ENCODE measurements at regions not wholly inside any gene's neighbourhood (a gene's known extent, or its start where the extent isn't known, plus 50 kb on each side); places are given as distances from the start of the nearest gene placed in this dataset.

DNA sequence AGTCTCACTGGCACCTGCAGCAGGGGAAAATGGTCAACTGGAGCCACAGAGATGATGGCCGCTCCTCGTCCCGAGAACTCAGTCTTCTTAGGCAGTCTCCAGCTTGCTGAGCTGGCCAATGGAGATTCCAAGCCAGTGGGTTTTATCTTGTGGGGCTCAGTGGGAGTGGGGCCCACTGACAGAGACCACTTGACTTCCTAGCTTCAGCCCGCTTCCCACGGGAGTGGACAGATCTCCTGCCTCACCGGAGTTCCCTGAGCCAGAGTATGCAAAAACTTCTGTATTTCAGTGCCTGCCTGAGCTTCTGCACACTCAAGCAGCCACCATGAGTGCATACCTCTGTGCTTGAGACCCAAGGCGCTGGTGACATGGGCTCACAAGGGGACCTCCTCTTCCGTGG lies 105.8 kb downstream of the ZWINT start:
- no TSS peak for BruUV-seq (replicated peaks)
- RAD21 ChIA-PET (ENCODE audit: unreplicated experiment) = interaction anchor here (0.7 kb wide), 1 partner anchor 256 kb away, joined by 3 read pairs; no protein-coding TSS in a partner anchor
- H3K79me2 ChIP-seq (ENCODE audit: control insufficient read depth, insufficient read depth, low read length) = no peaks in the 10 kb centered on the region
- DNase-seq (ENCODE audit: low read depth, low spot score) (no peak), ATAC-seq (no peak), FAIRE-seq (no peak)
- H3K27ac ChIP-seq (ENCODE audit: control insufficient read depth, insufficient read depth) = no peak overlapping the region
- POLR2A ChIA-PET = no interaction called here
- H3K9ac ChIP-seq (ENCODE audit: control insufficient read depth, insufficient read depth, low read length) = no peak overlapping the region
- WGBS (ENCODE audit: insufficient coverage, insufficient replicate concordance, low lambda C conversion rate, missing lambda C conversion rate) = 13% methylated on average over 8 of the region's 8 CpGs
- intact Hi-C loops (cut with micrococcal nuclease; ENCODE audit: unreplicated experiment) (no loop called here), in situ Hi-C loops (cut with MboI) (no loop called here)
- H3K4me3 ChIP-seq = no peak overlapping the region
- no peaks in the 10 kb centered on the region for H3K27me3 ChIP-seq (replicated peaks in 1 of 2; ENCODE audit: control insufficient read depth in 2 of 2, insufficient read depth in 2 of 2, low read length in 1 of 2)
- SMC1A ChIA-PET (ENCODE audit: uncharacterized antibody, unreplicated experiment) = interaction anchor here (0.7 kb wide), 1 partner anchor 12 kb away, joined by 3 read pairs; no protein-coding TSS in a partner anchor
- TF ChIP-seq FOXK2 (IDR thresholded peaks at IDR 0.05) (no peak), MXI1 (IDR thresholded peaks at IDR 0.05; ENCODE audit: low read depth, low read length) (no peak), NRF1 (conservative IDR thresholded peaks at IDR 0.05; ENCODE audit: low read depth, low read length) (no peak), GATAD2B (conservative IDR thresholded peaks at IDR 0.05; ENCODE audit: low read depth) (no peak), EED (IDR thresholded peaks at IDR 0.05; ENCODE audit: low read depth) (no peak), IKZF2 (IDR thresholded peaks at IDR 0.05) (no peak), EP300 (IDR thresholded peaks at IDR 0.05; ENCODE audit: borderline replicate concordance in 1 of 2, control insufficient read depth in 1 of 2, low read depth in 2 of 2, low read length in 2 of 2) (no peak), ZNF217 (IDR thresholded peaks at IDR 0.05) (no peak), CBX5 (IDR thresholded peaks at IDR 0.05; ENCODE audit: low read depth) (no peak), SRF (IDR thresholded peaks at IDR 0.05; ENCODE audit: low read depth in 2 of 2, low read length in 2 of 2) (no peak), PML (IDR thresholded peaks at IDR 0.05; ENCODE audit: low read length) (no peak), POU2F2 (IDR thresholded peaks at IDR 0.05; ENCODE audit: borderline replicate concordance, low read depth, low read length) (no peak), NFYB (IDR thresholded peaks at IDR 0.05; ENCODE audit: insufficient read depth, low read depth, low read length) (no peak), MEF2B (IDR thresholded peaks at IDR 0.05; ENCODE audit: partially characterized antibody, poor library complexity, severe bottlenecking) (no peak), TCF7 (IDR thresholded peaks at IDR 0.05; ENCODE audit: borderline replicate concordance) (no peak), POLR2AphosphoS5 (IDR thresholded peaks at IDR 0.05; ENCODE audit: low read length) (no peak)
- TF ChIP-seq, protein P1, sequence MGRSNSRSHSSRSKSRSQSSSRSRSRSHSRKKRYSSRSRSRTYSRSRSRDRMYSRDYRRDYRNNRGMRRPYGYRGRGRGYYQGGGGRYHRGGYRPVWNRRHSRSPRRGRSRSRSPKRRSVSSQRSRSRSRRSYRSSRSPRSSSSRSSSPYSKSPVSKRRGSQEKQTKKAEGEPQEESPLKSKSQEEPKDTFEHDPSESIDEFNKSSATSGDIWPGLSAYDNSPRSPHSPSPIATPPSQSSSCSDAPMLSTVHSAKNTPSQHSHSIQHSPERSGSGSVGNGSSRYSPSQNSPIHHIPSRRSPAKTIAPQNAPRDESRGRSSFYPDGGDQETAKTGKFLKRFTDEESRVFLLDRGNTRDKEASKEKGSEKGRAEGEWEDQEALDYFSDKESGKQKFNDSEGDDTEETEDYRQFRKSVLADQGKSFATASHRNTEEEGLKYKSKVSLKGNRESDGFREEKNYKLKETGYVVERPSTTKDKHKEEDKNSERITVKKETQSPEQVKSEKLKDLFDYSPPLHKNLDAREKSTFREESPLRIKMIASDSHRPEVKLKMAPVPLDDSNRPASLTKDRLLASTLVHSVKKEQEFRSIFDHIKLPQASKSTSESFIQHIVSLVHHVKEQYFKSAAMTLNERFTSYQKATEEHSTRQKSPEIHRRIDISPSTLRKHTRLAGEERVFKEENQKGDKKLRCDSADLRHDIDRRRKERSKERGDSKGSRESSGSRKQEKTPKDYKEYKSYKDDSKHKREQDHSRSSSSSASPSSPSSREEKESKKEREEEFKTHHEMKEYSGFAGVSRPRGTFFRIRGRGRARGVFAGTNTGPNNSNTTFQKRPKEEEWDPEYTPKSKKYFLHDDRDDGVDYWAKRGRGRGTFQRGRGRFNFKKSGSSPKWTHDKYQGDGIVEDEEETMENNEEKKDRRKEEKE (IDR thresholded peaks at IDR 0.05) = no peak
- H3K4me2 ChIP-seq (ENCODE audit: control insufficient read depth, insufficient read depth) = no peak overlapping the region
- no peaks in the 10 kb centered on the region for H3K4me1 ChIP-seq (ENCODE audit: control insufficient read depth, insufficient read depth, low read length)
- H2AFZ ChIP-seq (ENCODE audit: control insufficient read depth, low read depth, low read length) = no peak overlapping the region
- CTCF ChIA-PET = no interaction called here
- no peaks in the 10 kb centered on the region for H3K9me3 ChIP-seq (replicated peaks; ENCODE audit: control insufficient read depth, insufficient read depth, low read length)
- no peaks in the 10 kb centered on the region for H3K36me3 ChIP-seq (ENCODE audit: control insufficient read depth in 2 of 2, insufficient read depth in 2 of 2, low read length in 1 of 2)
- no peaks in the 10 kb centered on the region for H4K20me1 ChIP-seq (ENCODE audit: control insufficient read depth, insufficient read depth)
